SK-N-SH treated with all-trans-retinoic acid at 6 μM for 48 hours (cell line): ENCODE measurements at regions not wholly inside any gene's neighbourhood (a gene's known extent, or its start where the extent isn't known, plus 50 kb on each side); places are given as distances from the start of the nearest gene placed in this dataset.
A peak's percentile ranks its signal among the peaks of the same experiment; 100 is the strongest.

Experiments used
- ATAC-seq: fragments of 200-7000 bp; cut with Tn5 transposase; 3 replicates; pipeline ENCODE4 v1.9.1; 2020; ENCODE audit warnings: mild to moderate bottlenecking, moderate library complexity
- ARNTL ChIP-seq: fragments of 450-650 bp; formaldehyde crosslinking; IDR thresholded peaks from 2 replicates; pipeline ENCODE4 v1.5.0; 2020; ENCODE audit warnings: low read depth, mild to moderate bottlenecking, moderate library complexity, borderline replicate concordance
- BACH2 ChIP-seq: fragments of 250-450 bp; sonication (Bioruptor Pico); IDR thresholded peaks from 2 replicates; pipeline ENCODE4 v1.9.0; 2021; ENCODE audit warnings: mild to moderate bottlenecking, borderline replicate concordance
- CREB5 ChIP-seq: fragments of 250-450 bp; sonication (Bioruptor Pico); IDR thresholded peaks from 2 replicates; pipeline ENCODE4 v1.5.1; 2020; ENCODE audit warnings: low read depth, mild to moderate bottlenecking, moderate library complexity
- CSDC2 ChIP-seq: fragments of 250-450 bp; sonication (Bioruptor Pico); IDR thresholded peaks from 2 replicates; pipeline ENCODE4 v1.5.0; 2020; ENCODE audit warnings: mild to moderate bottlenecking, moderate library complexity
- CSRNP3 ChIP-seq: fragments of 250-450 bp; sonication (Bioruptor Pico); IDR thresholded peaks from 2 replicates; pipeline ENCODE4 v1.5.1; 2021; ENCODE audit warnings: mild to moderate bottlenecking, moderate library complexity
- ESRRG ChIP-seq: fragments of 250-450 bp; sonication (Bioruptor Pico); IDR thresholded peaks from 2 replicates; pipeline ENCODE4 v1.6.1; 2021; ENCODE audit warnings: mild to moderate bottlenecking
- GLIS3 ChIP-seq: fragments of 250-450 bp; sonication (Bioruptor Pico); IDR thresholded peaks from 2 replicates; pipeline ENCODE4 v1.5.0; 2020; ENCODE audit warnings: mild to moderate bottlenecking, moderate library complexity
- ISL1 ChIP-seq: fragments of 250-450 bp; sonication (Bioruptor Pico); IDR thresholded peaks from 2 replicates; pipeline ENCODE4 v2.1.2; 2022; ENCODE audit warnings: mild to moderate bottlenecking, moderate library complexity
- OSR1 ChIP-seq: fragments of 250-450 bp; sonication (Bioruptor Pico); IDR thresholded peaks from 2 replicates; pipeline ENCODE4 v1.8.0; 2022; ENCODE audit warnings: moderate library complexity, mild to moderate bottlenecking, inconsistent platforms
- PATZ1 ChIP-seq: fragments of 250-450 bp; sonication (Bioruptor Pico); IDR thresholded peaks from 2 replicates; pipeline ENCODE4 v1.8.0; 2020; ENCODE audit warnings: mild to moderate bottlenecking, moderate library complexity, borderline replicate concordance
- POU6F1 ChIP-seq: fragments of 250-450 bp; sonication (Bioruptor Pico); IDR thresholded peaks from 2 replicates; pipeline ENCODE4 v1.8.0; 2021; ENCODE audit warnings: low read depth, mild to moderate bottlenecking, moderate library complexity, borderline replicate concordance
- PPARA ChIP-seq: fragments of 250-450 bp; sonication (Bioruptor Pico); IDR thresholded peaks from 2 replicates; pipeline ENCODE4 v1.5.0; 2020; ENCODE audit warnings: mild to moderate bottlenecking, borderline replicate concordance
- RARB ChIP-seq: fragments of 250-450 bp; sonication (Bioruptor Pico); IDR thresholded peaks from 2 replicates; pipeline ENCODE4 v1.8.0; 2021; ENCODE audit warnings: mild to moderate bottlenecking, moderate library complexity
- SNAI2 ChIP-seq: fragments of 250-450 bp; sonication (Bioruptor Pico); IDR thresholded peaks from 2 replicates; pipeline ENCODE4 v1.5.0; 2020; ENCODE audit warnings: mild to moderate bottlenecking, moderate library complexity
- TCF4 ChIP-seq: fragments of 250-450 bp; sonication (Bioruptor Pico); IDR thresholded peaks from 2 replicates; pipeline ENCODE4 v1.8.0; 2021; ENCODE audit warnings: mild to moderate bottlenecking, moderate library complexity, borderline replicate concordance
- TOX ChIP-seq: fragments of 250-450 bp; sonication (Bioruptor Pico); IDR thresholded peaks from 2 replicates; pipeline ENCODE4 v1.8.0; 2021; ENCODE audit warnings: mild to moderate bottlenecking, moderate library complexity, borderline replicate concordance
- TSHZ2 ChIP-seq: fragments of 250-450 bp; sonication (Bioruptor Pico); IDR thresholded peaks from 2 replicates; pipeline ENCODE4 v1.5.0; 2020; ENCODE audit warnings: mild to moderate bottlenecking, moderate library complexity
- ZC3H10 ChIP-seq: fragments of 250-450 bp; sonication (Bioruptor Pico); IDR thresholded peaks from 2 replicates; pipeline ENCODE4 v1.5.1; 2021; ENCODE audit warnings: mild to moderate bottlenecking, moderate library complexity
- ZFP3 ChIP-seq: fragments of 250-450 bp; sonication (Bioruptor Pico); IDR thresholded peaks from 2 replicates; pipeline ENCODE4 v1.5.0; 2020; ENCODE audit warnings: mild to moderate bottlenecking, moderate library complexity
- ZNF565 ChIP-seq: fragments of 450-650 bp; formaldehyde crosslinking; conservative IDR thresholded peaks from 2 replicates; pipeline ENCODE4 v1.5.0; 2020; ENCODE audit warnings: low read depth, mild to moderate bottlenecking, moderate library complexity
- ZNF70 ChIP-seq: fragments of 450-650 bp; formaldehyde crosslinking; IDR thresholded peaks from 2 replicates; pipeline ENCODE4 v1.5.0; 2020; ENCODE audit warnings: mild to moderate bottlenecking, moderate library complexity
- ZNF8 ChIP-seq: fragments of 450-650 bp; formaldehyde crosslinking; IDR thresholded peaks from 2 replicates; pipeline ENCODE4 v1.5.0; 2020; ENCODE audit warnings: mild to moderate bottlenecking, moderate library complexity

- TF ChIP-seq PATZ1 (CRISPR knock-in tag) (no peak), ZC3H10 (CRISPR knock-in tag) (no peak), CREB5 (CRISPR knock-in tag) (no peak), CSRNP3 (CRISPR knock-in tag) (no peak), PPARA (no peak), POU6F1 (CRISPR knock-in tag) (no peak), TOX (CRISPR knock-in tag) (no peak), ISL1 (no peak), ZNF565 (CRISPR knock-in tag) (no peak), BACH2 (CRISPR knock-in tag) (no peak), ZFP3 (CRISPR knock-in tag) (no peak), ZNF70 (CRISPR knock-in tag) (no peak), GLIS3 (CRISPR knock-in tag) (no peak), ARNTL (CRISPR knock-in tag) (no peak), RARB (CRISPR knock-in tag) (no peak), ESRRG (CRISPR knock-in tag) (no peak), TCF4 (no peak), ZNF8 (CRISPR knock-in tag) (no peak), OSR1 (no peak), CSDC2 (CRISPR knock-in tag) (no peak)
- TF ChIP-seq, all 23 proteins: peak for 0
- no peak for ATAC-seq
These were observed 463.2 kb upstream of the MGAT4C start for GRCh38 chr12:86719381-86719780.

GRCh38 chr12:86713121-86713520, 456.9 kb upstream of the MGAT4C start:
- no peak for ATAC-seq
- TF ChIP-seq ISL1 (no peak), ZNF565 (CRISPR knock-in tag) (no peak), PPARA (no peak), CREB5 (CRISPR knock-in tag) (no peak), BACH2 (CRISPR knock-in tag) (no peak), TOX (CRISPR knock-in tag) (no peak), ZFP3 (CRISPR knock-in tag) (no peak), TCF4 (no peak), CSDC2 (CRISPR knock-in tag) (no peak)

GRCh38 chr12:86712425-86712843, 456.2 kb upstream of the MGAT4C start:
- ATAC-seq, result peak; percentile 97
- TF ChIP-seq TOX (CRISPR knock-in tag), result peak; percentile 68; the same call in 1 of the 2 replicates
- TF ChIP-seq SNAI2 (CRISPR knock-in tag), result no peak
- TF ChIP-seq ISL1, result peak; percentile 90
- no peak for TF ChIP-seq BACH2 (CRISPR knock-in tag)
- TF ChIP-seq PATZ1 (CRISPR knock-in tag), result 0 out of 2 replicates have a peak, but pooled peaks have one; percentile 28
- no peak for TF ChIP-seq GLIS3 (CRISPR knock-in tag)
- no peak for TF ChIP-seq TCF4
- TF ChIP-seq CREB5 (CRISPR knock-in tag), result peak; percentile 85; the same call in 1 of the 2 replicates
- no peak for TF ChIP-seq TSHZ2 (CRISPR knock-in tag)
- TF ChIP-seq ZFP3 (CRISPR knock-in tag), result no peak
- peak; percentile 79 for TF ChIP-seq ZC3H10 (CRISPR knock-in tag)
- no peak for TF ChIP-seq ZNF565 (CRISPR knock-in tag)
- no peak for TF ChIP-seq RARB (CRISPR knock-in tag)
- TF ChIP-seq PPARA, result no peak
